CD4-positive, alpha-beta T cell treated with Interleukin-17A for 1 hour (primary cell): ENCODE measurements at regions not wholly inside any gene's neighbourhood (a gene's known extent, or its start where the extent isn't known, plus 50 kb on each side); places are given as distances from the start of the nearest gene placed in this dataset.

ENCODE experiments used
- DNase-seq: peaks from one replicate; pipeline ENCODE4 v3.0.0-alpha.2; 2020

DNA sequence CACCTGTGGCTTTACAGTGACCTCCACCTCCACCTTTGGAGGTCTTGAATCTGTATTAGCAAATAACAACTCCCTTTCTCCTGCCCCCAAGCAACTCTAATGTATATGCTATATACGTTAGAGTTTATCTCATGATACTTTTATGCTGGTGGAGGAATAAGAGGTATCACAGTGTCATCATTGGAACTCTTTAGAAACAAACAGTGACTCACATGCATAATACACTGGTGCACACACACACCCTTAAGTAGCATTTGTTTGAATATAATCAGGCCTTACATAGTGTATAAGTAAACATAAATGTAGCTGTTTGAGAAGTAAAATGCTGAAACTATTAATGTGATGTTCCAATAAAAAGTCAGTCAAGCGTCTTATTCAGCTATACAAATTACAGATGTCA lies 280.2 kb upstream of the C2CD4B start:
- DNase-seq, result no peak

DNA sequence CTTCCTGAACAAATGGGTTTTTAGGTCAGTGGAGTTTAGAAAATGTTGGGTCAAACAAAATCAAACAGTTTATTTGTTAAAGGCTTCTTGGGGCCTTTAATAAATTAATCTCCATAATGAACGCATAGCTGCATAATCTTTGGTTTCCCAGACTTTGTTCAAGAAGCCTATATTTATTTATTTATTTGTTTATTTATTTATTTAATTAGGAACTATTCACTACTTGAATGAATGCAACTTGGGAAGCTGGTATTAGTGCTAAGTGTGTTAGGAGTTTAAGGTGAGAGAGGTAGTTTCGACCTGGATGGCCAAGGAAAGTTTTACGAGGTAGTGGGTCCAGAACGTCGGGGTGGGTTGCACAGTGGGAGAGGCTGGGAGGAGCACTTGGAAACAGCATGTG lies 281.9 kb upstream of the C2CD4B start:
- no peak for DNase-seq

DNA sequence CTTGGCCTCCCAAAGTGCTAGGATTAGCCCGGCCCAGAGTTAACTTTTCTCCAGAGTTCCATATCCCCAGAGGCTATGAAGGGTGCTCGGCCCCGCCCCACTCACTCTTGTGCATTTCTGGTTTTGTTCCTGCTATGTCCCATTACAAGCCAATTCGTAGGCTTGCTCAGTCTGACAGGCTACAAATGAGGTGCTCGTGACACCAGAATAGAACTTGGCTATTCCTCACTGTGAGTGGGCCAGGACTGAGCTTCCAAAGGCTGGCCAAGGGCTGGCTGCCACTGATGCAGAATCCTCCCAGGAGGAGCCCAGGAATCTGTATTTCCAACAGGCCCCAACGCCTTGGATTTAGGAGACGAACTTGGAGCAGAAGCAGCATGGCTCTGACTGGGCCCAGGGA lies 282.7 kb upstream of the C2CD4B start:
- no peak for DNase-seq

DNA sequence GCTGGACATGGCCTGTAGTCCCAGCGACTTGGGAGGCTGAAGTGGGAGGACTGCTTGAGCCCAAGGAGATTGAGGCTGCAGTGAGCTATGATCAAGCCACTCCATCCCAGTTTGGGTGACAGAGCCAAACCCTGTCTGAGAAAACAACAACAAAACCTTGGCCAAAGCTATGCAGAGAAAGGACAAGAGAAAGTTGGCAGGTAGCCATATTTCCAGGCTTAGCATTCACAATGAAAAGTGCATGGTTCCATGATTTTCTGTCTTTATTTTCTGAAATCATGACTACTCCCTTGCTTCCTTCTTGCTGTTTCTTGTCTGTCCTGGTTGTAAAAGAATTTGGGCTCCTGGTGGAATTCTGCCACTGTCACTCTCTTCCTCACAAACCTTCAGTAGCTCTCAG lies 284.6 kb upstream of the C2CD4B start:
- DNase-seq, result no peak

DNA sequence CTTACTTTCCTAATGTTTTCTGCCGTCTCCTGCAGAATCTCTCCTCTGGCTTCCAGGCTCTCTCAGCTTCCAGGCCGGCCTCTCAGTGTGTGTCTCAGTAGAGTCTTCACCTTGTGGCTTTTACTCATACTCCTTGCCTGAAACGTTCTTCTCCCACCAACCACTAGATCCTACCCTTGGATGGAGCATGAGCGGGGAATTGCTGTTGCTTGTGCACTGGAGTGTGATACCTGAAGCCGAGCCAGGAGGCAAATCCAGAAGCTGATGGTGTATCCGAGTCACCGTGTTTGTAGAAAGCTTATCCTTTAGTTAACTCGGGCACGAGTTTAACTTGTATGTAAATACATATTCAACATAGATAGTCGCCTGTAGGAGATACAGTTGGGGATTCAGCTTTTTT lies 285.0 kb upstream of the C2CD4B start:
- DNase-seq, result no peak

DNA sequence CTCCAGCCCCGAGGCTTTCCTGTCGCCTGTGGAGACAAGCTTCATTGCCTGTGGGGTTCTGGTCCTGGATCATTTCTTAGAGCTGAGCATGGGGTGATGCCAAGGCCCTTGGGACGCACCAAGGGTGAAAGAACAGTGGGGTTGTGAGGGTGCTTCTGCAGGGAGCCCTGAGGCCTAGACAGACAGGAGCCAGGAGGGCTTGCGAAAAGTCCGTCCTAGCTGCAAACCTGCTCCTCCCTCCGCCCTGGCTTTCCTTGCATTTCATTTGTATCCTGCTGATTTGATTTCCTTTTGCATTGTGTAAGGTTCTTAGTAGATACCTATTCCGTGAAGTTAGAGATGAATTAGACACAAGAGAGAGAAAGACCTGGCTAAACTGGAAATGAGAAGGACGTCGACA lies 286.9 kb upstream of the C2CD4B start:
- DNase-seq, result no peak

DNA sequence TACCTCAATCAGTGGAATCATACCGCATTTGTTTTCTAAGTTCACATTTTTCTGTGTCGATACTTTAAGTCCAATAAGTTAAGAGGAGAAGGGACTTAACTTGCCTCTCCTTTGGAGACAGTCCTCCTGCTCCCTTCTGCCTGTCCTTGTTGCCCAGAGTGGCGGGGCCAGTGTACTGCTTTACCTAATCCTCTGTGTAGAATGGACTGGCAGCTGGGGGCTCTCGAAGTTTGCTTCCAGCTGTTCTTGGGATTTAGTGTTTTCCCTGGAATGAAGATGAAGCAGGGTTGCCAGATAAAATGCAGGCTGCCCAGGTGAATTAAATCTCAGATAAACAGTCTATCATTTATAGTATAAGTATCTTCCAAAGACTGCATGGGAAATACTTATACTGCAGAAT lies 287.6 kb upstream of the C2CD4B start:
- no peak for DNase-seq

DNA sequence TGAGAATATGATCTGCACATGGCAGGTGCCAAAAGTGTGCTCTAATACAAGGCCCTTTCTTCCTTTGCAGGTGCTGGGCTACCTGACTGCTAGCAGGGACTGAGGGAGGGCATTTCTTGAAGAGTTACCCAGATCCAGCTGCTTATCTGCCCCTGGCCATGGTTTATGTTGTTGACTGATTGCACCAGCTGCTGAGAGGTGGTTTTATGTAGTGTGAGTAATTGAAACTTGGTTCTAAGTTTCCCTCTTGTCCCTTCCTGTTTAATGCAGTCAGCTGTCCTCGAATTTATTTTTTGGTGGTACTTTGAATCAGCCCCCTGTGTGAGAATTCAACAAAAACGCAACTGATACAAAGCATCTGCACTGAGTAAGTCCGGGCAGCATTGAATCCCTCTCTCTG lies 288.3 kb upstream of the C2CD4B start:
- no peak for DNase-seq

DNA sequence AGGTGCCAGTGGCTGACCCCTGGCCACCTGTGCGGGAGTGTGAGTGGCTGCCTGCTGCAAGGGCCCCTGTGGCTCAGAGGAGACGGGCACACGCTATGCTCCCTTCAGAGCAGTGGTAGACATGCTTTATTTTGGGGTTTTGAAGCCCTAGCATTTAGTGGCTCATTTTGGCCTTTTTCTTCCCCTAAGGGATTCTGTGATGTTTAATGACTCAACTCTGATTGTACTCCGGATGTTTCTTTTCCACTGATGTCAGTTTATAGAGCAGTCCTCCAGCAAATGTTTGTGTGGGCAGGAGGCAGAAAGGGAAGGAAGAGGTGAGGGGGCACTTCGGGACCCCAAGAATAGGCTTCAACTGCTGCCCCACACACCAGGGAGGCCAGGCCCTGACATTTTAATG lies 288.9 kb upstream of the C2CD4B start:
- DNase-seq, result no peak

DNA sequence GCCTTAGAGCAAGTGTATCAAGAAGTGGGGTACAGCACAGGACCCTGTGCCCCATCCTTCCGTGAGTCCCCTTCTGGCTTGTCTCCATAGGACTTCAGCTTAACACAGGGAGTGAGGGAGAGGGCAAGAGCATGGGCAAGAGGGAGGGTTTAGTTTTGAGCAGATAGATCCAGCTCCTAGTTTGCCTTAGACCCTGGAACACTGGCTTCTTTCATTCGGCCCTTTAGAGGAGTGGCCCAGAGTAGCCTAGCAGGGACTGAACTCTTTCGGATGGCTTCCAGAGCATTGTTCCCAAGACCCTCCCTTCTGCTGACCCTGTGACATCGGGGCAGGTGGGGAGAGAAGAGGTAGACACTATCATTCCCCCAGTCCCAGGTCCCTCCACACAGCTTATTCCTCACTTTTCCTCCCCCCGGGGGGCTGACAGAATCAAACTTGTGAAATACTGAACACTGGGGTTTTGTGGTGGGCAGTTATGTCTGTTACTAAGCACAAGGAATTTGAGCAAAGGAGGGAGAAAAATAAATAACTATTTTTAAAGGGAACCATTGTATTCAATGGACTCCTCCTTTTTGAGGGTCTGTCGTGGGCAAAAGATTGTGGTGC lies 289.6 kb upstream of the C2CD4B start:
- no peak for DNase-seq

DNA sequence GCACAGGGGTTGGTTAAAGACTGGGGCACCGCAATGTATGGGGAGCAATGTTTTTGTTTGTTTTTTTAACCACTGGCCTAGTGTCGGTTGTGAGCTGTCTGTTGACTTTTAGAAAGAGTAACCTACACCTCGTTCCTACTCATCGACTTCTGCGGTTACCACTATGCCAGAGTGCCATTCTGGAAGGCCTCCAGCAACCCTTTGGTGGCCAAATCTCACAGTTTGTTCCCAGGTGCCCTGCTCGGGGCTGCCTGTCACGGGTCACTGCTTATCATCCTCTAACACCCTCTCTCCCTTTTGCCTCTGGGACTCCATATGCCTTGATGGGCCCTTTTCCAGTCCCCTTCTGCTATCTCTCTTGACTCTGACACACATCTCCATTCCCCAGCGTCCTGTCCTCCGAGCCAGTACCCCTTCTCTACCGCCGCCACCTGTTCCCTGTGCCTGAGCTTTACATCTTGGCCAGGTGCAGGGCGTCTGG lies 290.4 kb upstream of the C2CD4B start:
- DNase-seq, result no peak

DNA sequence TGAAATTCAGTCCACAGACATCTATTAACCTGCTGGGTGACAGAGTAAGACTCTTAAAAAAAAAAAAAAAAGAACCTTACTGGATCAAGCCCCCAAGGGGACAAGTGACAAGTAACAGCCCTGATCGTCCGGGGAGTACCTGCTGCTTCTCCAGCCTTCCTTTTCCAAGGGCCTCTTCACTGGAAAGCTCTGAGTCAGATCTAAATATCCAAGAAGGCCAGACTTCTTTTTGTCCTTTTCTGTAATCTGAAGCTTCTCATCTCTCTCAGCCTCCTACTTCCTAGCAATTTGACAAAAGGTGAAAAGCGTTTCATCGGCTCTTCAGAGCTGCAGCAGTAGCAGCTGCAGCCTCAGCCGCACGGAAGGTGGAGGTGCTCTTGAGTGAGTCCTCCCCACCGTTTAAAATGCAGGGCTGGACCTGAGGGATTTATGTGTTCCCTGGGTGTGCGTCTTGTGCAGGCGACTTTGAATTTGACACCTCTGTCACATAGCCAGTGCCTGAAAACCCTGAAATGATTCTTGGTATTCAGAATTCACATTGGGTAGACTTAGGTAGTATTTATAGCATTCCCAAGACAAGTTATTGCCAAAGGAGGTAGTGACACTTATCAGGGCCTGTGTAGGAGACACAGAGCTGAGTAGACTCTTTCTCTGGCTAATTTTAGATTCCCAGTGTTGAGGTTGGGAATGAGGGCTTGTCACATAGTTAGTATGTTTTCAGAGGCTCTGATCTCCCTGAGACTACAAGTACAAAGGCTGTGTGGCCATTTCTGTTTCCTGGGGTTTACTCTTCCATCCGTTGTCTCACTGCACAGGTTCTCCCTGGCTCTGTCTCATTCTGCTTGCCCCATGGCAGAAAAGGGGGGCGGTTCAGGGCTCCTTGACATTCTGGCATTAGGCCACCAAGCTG lies 291.2 kb upstream of the C2CD4B start:
- DNase-seq, result no peak

DNA sequence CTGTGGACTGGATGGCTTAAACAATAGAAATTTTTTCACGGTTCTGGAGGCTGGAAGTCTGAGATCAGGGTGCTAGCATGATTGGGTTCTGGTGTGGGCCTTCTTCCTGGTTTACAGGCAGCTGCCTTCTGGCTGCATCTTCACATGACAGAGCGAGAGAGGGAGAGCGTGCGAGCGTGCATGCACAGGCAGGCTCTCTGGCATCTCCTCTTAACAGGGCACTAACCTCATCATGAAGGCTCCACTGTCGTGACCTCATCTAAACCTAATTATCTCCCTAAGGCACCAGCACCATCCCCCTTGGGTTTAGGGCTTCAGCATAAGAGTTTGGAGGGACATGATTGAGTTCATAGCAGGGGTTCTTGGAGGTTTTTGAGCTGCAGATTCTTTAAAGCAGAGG lies 292.0 kb upstream of the C2CD4B start:
- no peak for DNase-seq

DNA sequence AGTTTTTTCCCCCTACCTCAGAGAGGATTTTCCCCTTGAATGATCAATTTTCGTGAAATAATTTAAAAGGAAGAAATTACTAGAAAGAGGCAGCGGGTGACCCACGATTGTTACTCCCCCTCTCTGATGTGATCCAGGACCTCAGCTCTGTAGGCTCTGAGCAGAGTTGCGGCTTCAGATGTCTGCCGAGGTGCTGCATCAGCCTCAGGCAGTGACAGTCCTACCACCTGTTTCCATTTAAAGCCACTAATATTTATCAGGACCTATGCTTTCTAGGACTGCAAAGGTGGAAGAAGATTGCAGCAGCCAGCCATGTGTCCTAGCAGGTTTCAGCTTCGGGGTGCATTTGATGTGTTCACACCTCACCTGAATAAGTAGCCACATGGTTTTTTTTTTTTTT lies 294.8 kb upstream of the C2CD4B start:
- DNase-seq, result no peak

DNA sequence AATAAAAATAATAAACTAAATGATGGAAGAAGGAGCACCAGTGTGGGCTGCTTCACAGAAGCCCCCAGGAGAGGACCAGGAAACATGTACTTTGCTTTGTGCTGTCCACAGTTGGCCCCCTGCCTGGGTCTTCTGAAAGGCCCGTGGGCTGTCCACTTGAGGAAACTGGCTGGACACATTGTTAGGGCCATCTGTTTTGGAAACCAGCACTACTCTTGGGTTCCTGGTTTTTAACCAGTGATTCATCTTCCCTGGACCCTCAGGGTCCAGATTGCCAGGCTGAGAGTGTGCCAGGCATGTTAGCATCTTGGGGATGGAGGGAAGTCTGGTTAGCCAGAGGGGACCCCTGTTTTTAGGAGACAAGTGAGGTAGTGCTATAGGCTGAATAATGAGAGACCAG lies 297.2 kb upstream of the C2CD4B start:
- DNase-seq, result no peak

DNA sequence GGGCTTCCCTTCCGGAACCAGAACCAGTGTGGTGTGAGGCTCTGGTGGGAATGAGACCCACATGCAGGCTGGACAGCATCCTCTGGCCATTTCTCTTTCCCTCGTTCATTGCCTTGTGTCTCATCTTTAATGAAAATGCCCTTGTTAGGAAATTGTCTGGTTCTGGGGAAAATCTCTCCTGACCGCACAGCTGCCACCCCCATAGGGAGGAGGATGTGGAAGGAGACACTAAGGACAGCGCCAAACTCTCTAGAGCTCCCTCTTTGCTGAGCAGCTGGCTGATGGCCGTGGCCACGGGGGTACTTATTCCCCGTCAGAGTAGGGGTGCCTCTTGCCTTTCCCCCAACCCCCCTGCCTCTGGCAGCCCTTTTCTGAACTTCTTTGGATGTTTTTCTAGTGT lies 297.6 kb upstream of the C2CD4B start:
- no peak for DNase-seq

DNA sequence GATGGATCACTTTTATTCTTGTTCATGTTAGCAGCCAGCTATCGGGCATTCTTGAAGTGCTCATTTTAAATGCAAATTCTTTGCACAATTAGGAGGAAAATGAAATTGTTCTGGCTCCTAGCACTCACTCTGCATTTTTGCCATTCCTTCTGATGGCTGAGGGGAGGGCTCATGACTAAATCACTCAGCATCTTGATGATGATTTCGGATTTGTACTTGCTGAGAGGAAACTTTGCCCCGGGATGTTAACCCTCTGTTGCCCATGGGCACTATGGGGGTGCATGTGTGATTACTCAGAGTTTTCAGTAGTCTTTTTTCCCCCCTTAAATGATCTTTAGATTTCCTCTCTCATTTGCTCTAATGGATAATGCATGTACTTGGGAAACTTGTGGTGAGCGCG lies 299.6 kb upstream of the C2CD4B start:
- DNase-seq, result no peak

DNA sequence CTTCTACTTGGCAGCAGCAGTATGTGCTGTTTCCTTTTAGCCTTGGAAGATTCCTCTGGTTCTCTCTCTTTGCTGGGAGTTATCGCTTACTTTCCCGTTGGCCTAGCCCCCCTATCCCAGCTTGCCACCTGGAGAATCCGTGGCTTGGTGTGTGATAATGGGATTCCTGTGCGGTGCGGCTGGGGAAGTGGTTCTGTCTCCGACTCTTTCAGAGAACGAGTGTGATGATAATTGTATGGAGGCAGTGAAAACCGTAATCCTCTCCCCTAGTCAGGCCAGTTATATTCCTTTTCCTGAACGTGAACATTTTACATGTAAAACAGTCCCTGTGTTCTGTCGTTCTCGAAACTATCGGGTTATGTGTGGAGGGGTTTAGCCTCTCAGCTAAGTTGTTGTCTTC lies 300.1 kb upstream of the C2CD4B start:
- DNase-seq, result no peak

DNA sequence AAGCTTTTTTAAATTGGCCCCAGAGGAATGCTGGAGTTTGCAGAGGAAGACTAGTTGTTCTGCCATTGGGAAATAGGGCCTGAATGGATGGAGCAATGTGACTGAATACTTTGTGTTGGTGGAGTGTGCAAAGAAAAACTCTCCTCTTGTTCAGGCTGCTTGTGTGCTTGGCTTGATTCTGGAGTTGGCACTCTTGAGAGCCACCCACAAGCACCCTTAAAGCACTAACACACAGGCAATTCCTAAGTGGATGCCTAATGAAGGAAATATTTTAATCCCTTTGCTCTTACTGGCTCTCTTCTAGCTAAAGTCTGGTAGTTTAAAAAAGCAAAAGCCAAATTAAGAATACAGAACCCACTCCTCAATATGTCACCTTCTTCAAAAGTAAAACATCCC lies 304.4 kb upstream of the C2CD4B start:
- no peak for DNase-seq

DNA sequence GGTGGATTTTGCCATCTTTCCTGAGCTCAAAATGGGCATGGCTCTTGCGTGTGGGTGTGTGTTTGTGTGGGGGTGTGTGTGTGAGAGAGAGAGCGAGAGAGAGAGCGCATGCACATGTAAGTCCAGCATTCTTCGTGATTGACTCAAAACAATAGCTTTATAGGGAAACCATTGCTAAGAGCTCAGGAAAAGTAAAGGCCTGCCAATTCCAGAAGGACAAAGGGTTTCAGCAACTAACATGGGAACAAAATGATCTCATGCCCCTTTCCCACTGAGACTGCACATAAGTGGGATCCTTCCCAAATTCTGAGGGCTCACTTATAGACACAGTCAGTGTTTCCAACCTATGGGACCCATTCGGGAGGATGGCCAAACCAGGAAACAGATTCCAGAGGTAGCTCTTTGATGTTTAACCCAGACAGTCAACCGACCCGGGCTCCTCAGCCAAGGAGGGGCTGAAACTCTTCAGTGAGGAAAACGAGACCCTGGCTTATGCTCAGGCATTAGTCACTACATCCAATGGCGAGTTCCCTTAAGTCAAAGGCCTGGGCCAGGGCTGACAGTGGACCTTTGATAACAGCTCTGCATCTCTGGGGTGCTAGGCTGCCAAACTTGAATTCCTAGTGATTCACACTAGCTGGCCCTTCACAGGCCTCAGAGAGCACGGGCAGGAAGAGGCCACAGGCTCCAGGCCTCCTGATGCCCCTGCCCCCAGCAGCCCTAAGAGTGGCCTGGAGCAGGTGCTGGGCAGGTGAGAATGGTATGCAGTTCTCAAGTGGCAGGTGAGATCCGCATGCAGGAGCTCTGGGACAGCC lies 305.0 kb upstream of the C2CD4B start:
- no peak for DNase-seq

DNA sequence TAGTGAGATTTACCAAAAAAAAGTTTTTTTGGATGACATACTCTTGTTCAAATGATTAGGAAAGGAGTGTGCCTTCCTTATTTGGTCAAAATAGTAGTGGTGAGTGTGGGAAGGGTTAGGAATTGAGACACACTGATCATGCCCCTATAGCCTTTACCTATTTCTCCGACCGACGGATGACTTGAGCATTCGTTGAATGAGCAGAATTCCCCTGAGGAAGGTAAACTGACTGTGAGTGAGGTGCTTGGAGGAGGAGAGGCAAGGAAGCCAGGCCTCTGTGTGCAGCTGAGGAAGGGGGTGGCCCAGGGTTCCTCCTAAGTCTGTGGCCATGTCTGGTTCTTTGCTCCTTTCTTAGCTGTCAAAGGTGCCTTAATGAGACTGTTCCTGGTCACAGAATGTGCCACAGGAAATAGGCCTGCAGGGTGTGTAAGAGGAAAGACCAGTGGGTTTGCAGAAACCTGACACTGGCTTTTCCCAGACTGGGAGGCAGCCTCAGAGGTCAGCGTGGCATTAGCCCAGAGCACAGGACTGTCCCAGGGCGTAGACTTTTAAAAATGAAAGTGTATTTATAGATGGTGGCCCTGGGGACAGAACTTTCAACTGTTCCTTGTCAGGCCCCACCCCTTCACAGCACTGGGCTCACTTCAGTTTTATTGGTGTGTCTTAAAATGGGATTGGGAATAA lies 307.7 kb upstream of the C2CD4B start:
- no peak for DNase-seq

DNA sequence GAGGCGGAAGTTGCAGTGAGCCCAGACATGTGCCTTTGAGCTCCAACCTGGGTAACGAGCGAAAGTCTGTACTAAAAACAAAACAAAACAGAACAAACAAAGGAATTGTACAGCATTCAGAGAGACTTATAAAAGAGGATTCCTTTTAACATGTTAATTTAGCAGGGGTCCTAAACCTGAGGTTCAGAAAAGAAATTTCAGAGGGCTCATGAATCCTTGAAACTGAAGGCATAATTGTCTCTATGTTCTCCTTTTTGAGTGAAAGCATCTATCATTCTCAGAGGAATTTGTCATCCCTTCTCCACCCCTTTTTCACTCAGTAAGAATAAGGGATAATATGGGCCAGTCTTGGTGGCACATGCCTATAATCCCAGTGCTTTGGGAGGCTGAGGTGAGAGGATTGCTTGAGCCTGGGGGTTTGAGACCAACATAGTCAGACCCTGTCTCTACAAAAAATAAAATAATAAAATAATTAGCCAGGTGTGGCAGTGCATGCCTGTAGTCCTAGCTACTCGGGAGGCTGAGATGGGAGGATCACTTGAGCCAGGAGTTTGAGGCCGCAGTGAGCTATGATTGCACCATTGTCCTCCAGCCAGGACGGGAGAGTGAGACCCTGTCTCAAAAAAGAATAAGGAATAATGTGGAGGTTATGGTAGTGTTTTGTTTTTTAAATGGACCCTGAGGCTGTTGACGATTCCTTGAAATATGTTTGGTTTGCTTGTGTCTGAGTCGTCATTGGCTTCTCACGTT lies 309.1 kb upstream of the C2CD4B start:
- DNase-seq, result no peak

DNA sequence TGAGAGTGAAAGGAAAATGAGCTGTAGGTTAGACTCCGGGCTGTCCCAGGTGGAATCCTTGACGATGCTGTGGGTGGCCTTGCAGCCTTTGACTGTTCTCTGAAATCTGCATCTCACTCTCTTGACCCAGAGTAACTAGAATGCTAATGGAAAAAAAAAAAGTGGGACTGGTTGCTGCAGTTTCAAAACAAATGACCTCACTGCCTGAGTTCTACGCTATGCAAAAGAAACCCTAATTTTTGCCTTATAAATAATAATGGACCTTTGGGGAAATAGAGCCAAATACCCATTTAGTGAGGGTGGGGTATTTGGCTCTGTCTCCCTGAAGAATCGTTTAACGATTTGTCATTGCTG lies 309.7 kb upstream of the C2CD4B start:
- no peak for DNase-seq
